Hematopoietic multipotent progenitor cell treated with erythropoietin and hydrocortisone succinate and interleukin-3 and kit ligand, for 15 days (in vitro differentiated cells): ENCODE measurements at regions not wholly inside any gene's neighbourhood (a gene's known extent, or its start where the extent isn't known, plus 50 kb on each side); places are given as distances from the start of the nearest gene placed in this dataset.

ENCODE experiments used
- DNase-seq: peaks from one replicate; pipeline ENCODE4 v3.0.0-alpha.2; 2015; ENCODE audit warnings: low spot score

DNA sequence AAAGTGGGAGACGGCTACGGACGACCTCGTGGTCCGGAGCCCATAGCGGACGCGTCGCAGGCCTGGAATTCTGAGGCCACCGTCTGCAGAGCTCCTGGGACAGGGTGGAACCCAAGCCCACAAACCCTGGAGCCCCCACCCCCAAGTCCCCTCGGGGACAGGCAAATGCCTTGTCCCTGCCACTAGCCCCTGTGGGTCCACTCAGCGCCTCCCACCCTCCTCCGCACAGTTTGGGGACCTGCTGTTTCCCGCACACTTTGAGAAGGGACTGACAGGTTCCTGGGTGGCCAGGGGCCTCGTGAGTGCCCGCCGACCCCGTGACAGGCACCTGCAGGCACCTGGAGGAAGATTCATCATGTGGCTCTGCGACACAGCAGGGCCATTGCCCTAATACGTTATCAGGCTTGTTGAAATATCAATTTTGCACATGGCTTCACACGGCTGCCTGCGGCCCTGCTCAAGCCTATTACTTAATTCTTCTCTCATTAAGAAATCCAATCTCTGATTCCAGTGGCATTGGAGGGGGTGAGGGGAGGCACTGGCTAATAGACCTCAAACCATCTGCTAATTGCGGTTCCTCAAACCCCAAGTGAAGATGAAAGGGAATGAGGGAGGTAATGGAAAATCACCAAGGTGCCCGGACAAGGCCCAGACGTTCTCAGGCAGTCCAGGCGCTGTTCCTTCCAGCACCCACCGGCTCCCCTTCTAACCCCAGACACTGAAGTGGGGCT lies 672.5 kb downstream of the BRD1 start:
- DNase-seq: no peak

DNA sequence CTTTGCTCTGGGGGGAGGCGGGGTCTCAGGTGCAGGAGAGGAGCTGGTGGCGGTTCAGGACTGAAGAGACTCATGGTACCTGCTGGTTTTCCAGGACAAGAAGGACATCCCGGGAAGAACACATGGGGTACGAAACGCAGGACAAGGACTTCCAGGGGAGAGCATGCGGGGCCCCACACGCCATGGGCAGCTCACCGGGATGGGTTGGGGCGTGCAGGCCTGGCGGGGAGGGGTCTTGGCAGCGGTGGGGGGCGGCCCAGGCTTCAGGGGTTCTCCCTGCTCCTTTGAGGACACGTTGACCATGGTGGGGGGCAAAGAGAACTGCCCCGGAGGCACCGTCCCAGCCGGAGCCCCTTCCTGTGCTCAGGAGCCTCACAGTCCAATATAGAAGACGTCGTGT lies 673.2 kb downstream of the BRD1 start:
- no peak for DNase-seq

DNA sequence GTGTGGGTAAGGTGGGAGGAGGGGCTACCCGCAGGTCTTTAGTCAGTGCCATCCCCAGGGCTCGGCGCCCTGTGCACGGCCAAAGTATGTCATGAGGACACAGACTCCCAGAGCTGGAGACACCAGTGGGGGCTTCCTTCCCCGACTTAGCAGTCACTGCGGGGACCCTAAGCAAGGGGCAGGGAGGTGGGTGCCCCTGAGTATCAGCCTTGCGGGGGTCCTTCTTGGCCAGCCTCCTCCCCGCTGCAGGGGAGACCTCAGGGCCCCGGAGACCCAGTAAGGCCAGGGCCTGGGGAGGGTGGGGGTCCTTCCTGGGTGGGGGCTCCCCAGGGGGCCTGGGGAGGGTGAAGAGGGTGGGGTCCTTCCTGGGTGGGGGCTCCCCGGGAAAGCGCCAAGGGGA lies 673.8 kb downstream of the BRD1 start:
- no peak for DNase-seq

DNA sequence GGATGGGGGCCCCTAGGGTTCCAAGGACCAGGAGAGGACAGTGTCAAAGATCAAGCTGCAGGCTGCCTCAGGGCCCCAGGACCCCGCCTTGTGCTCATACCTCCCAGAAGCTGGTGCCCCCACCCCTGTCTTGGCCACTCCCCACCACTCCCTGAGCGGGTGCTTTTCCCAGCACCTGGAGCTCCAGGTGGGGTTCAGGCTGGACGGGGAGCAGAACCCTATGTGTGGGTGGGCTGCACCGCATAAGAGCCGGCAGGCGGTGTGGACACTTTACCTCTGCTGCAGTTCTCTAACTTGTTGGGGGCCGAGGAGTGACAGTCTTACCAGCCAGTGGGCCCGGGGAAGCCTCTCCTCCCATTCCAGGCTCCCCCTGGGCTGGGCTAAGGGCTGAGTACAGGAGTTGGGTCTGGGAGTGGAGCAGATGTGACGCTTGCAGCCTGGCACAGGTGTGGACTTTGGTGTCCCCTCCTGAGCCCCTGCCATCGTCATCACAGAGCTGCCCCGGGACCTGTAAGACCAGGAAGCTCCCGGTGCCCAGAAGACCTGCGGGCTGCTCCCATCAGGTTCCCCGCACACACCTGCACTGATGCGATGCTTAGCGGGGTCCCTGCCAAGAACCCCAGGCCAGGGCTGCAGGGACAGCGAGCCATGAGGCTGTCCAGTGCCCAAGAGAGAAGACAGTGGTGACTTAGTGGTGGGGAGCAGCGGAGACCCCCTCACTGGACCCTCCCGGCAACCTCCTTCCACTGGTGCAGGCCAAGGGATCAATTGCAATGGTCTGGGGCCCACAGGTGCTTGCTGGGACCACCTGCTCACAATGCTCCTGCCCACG lies 674.5 kb downstream of the BRD1 start:
- no peak for DNase-seq

DNA sequence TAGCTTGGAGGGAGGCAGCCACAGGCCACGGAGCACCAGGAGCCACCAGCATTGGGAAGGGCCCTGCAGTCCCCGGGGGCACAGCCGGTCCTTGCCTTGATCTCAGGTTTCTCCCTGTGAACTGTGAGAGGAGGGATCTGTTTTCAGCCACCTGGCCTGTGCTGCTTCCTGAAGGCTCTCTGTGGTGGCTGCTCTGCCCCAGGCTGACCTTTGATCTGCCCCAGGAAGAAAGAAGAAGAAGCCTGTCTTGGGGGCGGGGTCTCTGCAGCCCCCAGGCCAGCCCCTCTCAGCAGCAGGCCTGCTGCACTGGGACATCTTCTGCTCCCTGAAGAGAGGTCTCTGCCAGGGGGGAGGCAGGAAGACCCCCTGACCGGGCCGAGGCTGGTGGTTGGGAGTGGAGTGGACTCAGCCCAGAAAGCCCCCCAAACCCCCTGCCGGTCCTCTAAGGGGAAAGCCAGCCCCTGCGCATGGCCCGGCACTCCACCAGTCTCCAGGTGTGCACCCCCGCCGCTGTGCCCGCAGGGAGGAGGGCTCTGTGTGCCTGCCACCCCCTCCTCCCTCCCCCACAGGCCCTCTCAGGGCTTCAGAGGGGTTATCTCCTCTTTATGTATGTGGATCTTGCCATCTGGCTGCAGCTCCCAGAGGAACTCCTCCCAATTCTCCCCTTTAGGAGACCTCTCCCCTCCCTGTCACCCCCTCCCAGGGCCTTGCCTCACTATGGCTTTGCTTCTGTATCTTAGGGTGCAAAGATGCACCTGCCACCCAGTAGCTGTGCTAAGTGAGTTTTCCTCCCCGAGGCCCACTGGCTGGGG lies 675.3 kb downstream of the BRD1 start:
- no peak for DNase-seq

DNA sequence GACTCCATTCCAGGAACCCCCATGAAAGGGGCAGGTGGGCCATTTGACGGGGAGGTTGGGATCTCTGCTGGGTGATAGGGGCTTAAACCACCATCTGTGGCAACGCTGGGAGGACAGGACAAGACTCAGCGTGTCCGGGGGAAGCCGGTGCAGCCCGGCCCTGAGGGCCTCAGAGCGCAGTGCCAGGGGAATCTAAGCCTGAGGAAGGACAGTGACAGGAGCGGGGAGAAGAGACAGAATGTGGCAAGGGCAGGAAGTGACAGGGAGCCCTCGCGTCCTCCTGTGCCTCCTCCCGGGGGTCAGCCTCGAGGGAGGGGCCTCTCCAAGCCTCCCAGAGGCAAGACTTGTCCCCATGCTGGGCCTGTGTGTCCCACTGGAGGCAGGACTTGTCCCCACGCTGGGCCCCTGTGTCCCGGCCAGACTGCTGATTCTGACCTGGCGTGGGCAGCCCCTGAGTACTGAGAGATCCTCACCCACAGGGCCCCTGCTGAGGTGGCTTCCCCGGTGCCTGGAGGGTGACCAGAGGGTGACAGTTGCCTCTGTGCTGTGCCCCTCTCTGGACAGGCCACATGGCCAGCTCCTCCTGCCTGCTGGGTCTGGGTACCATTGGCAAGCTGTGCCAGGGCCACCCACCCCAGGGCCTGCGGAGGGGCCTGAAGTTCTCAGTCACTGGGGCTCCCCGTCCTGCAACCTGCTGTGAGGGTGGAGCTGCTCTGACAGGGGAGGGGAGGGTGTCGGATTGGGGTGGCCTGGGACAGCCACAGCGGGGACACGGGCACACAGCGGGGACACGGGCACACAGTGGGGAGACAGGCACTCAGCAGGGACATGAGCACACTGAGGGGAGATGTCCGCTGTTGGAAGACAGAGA lies 676.2 kb downstream of the BRD1 start:
- DNase-seq: no peak

DNA sequence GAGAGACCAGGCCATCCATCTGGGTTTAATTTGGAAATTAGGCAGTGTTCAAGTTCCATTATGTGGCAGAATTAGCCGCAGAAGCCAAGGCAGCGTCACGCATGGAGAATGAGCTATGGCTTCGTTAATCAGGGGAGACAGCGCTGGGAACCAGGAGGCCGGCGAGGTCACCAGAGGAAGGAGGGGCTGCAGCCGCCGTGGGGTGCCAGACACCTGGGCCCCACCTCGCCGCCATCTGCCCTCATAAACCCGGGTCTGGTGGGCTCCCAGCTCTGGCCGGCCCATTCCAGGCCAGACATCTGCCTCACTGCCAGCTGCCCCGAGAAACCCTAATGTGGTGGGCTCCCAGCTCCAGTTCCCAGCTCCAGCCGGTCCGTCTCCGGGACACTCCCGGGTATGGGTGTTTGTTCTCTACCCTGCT lies 676.9 kb downstream of the BRD1 start:
- DNase-seq: no peak

DNA sequence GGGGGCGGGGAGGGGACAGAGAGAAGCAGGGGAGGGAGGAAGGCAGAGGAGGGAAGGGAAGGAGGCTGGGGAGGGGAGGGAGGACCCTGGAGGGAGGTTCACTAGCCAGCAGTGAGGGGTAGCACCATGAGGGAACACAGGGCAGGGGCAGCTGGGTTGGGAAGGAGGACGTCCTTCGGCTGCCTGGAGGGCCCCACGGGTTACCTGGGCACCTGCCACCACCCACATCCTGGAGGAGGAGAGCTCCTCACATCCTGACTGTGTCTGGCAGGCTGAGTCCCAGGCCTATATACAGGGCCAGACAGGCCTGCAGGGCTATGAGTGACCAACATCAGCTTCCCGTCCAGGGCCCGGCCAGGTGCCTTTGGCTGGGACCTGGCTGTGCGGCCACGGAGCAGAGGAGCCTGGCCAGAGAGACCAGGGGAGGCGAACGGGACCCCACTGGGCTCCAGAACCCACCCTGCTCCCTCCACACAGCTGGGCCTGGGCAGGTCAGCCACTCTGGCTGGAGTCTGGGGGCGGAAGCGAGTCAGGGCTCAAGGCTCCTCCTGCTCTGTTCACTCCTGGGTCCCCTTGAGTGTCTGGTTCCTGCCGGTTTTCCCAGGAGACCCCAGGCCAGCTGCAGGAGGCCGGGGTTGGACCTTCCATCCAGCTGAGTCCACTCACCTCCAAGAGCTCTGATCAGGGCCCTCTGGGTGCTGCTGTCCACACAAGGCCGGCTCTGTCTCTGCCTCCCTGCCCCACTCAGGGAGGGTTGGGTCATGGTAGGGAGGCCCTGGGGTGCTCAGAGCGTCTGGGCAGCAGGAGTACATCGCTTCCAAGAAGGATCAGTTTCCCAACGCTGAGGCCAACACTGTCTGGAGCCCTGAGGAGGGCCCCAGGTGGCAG lies 677.7 kb downstream of the BRD1 start:
- no peak for DNase-seq

DNA sequence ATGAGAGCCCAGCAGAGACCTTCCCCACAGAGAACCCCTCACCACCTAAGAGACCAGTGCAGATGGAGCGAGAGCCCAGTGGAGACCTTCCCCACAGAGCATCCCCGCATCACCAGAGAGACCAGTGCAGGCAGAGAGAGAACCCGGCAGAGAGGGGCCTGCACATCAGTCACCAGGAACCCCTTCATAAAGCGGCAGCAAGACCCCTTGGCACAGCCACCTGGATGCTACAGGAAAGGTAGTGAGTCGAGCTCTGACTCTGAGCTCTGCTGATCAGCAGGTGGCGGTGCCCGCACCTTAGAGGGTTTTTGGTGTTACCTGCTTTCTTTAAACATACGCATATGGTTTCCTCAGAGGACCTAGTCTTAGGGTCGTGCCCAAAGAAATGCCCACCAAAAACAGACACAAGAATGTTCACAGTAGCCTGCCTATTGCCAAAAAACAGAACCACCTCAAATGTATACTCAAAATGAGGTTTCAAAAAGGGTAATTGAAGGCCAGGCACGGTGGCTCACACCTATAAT lies 678.7 kb downstream of the BRD1 start:
- no peak for DNase-seq

DNA sequence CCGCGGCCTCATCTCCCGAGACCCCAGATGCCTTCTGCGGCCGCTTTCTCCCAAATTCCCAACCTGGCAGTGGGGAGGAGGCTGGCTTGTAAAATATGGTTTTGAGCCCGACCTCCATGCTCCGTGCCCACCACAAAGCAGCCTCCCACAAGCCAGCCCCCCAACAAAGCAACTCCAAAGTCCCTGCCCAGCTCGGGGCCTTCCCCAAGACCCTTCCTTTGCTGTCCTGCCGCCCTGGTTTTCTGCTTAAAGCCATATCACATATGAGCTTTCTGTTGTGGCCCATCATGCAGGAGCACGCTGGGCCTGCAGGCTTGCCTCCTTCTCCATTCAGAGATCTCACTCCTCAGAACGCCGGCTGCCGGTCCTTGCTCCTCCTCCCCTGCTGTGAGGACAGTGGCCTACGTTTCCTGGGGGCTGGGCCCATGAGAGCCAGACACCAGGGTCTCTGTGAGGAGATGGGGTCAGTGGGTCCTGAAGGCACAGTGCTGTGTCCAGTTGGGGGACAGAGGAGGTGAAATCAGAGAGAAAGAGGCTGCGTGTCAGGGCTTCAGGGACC lies 680.0 kb downstream of the BRD1 start:
- DNase-seq: no peak

DNA sequence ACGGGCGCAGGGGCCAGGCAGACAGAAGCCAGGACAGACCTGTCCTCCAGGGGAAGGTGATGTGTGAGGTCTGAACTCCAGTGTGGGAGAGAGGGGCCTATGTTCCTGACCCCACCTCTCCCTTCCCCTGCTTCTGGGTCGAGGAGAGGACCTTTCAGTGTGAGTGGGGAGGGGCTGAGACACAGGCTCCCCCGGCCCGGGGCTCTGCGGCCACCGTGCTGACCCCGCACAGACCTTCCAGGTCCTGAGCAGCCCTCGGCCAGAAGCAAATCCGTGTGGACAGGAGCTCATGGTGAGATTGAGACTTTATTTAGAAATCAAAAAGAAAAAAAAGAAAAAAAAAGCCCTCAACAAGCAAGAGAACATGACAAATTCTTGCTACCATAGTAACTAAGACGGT lies 680.5 kb downstream of the BRD1 start:
- no peak for DNase-seq

DNA sequence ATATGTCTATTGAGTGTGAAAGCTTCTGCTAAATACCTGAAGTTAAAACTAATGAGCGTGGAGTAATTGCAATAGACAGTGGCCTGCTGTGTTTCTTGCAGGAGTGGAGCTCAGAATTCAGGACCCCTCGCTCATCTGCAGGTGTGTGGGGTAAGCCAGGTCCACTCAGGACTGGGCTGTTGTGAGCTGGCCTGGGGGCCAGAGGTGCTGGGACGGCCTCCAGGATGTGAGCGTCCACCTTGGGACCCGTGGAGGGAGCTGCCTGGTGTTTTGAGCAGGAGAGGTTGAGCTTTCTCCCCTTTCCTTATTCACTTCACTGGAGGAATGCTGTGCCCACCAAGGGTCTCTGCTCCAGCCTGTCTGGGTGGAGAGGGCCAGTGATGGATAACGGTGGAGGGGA lies 681.2 kb downstream of the BRD1 start:
- no peak for DNase-seq

DNA sequence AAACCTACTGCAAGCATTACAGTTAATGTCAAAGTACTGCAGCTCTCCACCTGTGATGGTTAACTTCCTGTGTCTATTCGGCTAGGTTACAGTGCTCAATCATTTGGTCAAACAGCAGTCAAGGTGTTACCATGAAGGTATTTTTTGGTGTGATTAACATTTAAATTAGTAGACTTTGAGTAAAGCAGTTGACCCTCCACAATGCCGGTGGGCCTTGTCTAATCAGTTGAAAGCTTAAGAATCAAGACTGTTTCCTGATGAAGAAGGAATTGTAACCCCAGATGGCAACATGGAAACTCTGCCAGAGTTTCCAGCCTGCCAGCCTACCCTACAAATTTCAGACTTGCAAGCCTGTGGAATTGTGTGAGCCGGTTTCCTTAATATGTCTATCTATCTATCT lies 683.9 kb downstream of the BRD1 start:
- DNase-seq: no peak

DNA sequence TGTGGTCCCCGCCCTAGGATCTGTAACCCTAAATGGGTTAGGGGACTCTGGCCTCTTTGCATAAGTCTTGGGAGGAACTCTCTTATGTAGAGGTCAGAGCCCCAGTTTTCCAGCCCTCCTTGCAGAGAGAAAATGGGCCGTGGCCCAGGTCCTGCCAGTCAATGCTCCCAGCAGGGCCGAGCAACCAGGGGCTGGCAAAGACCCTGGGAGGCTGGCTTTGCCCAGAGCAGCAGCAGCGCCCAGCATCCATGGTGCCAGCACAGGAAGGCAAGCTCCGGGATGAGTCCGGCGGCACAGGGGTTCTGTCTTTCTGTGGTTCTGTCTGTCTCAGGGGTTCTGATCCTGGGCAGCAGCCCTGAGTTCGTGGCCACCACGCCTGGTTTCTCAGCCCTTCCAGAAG lies 684.8 kb downstream of the BRD1 start:
- no peak for DNase-seq

DNA sequence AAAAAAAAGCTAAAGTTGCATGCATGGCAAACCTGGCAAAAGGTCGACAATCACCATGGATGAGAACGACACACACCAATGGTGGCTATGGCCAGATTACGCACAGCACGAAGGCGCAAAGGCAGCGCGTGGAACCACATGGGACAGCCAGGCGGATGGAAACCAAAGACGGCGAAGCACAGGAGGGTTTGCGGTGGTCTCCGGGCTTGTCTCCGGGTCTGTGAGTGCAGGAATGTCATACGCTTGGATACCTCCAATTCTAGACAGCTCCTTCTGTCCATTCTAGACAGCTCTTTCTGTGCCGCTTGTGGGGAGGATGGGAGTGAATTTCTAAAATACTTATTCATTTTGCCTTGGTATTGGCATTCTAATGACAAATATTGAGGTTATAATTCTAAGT lies 685.4 kb downstream of the BRD1 start:
- no peak for DNase-seq

DNA sequence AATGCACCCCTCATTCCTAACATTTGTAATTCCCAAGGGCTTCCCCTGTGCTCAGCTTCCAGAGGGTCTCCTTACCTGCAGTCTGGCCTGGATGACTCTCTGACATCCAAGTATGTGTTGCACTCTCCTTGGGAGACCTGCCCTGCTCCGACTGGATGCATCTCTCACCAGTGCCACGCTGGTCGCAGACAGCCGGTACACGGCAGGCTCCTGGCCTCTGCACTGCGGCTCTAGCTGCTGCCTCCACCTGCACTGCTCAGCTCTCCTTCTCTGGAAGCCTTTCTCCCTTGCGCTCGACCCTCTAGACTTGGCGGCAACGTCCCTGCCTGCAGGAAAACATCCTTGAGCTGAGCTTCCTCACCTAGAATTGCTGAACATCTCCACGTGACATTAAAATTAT lies 685.9 kb downstream of the BRD1 start:
- DNase-seq: no peak

DNA sequence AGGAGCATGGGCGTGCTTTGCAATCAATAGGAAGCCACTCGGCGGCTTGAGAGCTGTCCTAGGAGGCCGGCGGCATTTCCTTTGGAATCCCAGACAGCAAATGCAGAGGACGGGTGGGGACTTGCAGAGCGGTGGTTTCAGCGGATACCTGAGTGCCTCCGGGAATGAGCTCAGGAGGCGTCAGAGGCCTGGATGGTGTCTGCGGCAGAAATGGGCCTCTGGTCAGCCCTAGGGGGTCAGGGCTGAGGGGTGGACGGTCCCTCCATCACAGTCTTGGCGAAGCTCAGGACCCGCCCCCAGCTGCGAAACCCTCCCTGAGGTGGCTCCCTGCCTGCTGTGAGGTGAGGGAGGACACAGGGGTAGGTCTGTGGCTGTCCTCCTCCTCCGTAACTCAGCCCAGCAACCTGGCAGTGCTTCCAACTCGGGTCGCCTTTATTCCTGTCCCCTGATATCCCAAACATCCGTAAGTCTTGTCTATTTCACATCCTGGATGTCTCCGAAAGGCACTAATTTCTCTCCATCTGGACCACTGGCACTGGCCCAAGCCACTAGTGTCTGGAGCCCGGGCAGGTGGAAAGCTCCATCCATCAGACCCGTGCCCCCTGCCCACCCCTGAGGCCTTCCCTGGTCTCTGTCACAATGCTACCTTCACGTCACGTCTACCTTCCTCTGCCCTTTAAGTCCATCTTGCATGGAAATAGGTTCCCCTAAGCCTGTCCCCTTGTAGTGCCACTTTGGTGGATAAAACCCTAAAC lies 686.6 kb downstream of the BRD1 start:
- no peak for DNase-seq

DNA sequence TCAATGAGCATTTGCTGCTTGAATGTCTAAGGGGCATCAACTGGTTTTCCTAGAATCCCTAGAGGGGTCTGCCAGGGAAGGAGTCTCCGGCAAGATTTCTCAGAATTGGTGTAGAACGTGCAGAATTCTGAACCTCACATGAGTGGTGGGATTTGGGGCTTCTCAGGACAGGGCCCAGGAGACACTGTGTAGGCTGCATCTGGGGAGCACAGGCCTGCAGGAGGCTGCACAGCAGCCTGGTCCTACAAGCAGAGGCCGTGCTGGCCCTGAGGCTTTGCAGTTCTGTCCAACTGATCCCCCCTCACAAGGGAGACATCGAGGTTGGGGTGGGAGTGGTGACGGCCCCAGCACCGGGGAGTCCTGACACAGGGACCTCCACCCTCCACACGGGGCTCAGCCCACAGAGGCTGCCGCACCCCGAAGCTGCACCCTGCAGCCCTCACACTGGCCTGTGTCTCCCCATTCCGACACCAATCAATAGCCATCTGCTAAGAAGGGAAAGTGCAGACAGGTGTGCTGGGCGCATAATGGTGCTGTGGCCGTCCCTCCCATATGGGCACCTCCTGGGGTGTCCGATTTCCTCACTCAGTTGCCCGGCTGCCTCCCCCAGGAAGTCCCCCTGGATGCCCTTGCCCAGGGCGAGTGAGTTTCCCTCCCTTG lies 688.1 kb downstream of the BRD1 start:
- DNase-seq: no peak

DNA sequence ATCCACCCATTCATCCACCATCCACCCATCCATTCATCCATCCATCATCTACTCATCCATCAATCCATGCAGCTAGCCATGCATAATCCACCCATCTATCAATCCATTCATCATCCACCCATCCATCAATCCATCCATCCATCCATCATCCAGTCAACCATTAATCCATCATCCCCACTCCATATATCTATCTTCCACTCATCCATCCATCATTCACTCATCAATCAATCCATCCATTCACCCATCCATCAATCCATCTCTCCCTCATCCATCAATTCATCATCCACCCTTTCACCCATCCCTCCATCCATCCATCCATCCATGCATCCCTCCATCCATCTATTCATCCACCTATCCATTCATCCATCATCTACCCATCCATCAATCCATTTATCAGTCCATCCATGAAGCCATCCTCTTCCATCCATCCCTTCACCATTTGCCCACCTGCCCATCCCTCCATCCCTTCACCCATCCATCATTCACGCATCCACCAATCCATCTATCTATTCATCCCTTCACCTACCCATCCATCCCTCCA lies 689.4 kb downstream of the BRD1 start:
- DNase-seq: no peak
